HG03066 (cell line): ENCODE measurements at regions not wholly inside any gene's neighbourhood (a gene's known extent, or its start where the extent isn't known, plus 50 kb on each side); places are given as distances from the start of the nearest gene placed in this dataset.

Experiments
- ATAC-seq: cut with Tn5 transposase; IDR thresholded peaks from one replicate; pipeline ENCODE4 v1.9.1; 2021; ENCODE audit warnings: low read depth; ENCODE audit not compliant: unreplicated experiment

DNA sequence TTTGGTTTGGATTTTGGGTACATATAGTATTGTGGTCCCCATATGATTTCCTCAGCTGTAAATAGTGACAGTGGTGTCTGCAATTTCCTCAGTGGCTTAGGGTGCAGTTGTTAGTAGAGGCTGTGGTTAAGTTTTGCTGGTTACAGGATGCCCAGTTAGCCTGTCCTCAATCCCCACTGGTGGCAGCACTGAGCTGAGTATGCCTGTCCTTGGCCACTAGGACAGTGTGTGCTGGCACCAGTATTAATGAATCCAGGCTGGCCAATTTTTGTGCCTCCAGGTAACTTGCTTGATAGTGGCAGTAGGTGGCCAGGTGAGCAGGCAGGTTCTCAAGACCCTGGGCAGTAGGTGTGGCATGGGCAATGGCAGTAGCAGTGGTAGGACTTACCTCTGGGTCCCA lies 973.1 kb downstream of the TMEM182 start:
- ATAC-seq: no peak

DNA sequence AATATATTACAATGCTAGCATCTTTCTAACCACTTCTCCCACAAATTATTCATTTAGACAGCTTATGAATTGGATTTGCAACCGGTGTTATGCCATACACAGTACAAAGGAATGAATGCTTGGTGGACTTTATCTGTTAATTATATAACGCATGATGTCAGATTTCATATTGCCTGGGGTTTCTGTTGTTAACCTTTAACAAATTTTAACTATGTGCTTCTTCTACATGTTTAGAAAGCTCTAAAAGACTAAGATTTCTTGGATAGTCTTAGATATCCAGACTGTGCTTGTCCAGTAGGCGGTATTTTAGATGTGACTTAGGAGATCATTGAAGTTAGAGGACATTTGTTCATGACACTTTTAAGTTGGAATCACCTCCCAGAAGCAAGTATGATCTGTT lies 976.3 kb downstream of the TMEM182 start:
- ATAC-seq: no peak

DNA sequence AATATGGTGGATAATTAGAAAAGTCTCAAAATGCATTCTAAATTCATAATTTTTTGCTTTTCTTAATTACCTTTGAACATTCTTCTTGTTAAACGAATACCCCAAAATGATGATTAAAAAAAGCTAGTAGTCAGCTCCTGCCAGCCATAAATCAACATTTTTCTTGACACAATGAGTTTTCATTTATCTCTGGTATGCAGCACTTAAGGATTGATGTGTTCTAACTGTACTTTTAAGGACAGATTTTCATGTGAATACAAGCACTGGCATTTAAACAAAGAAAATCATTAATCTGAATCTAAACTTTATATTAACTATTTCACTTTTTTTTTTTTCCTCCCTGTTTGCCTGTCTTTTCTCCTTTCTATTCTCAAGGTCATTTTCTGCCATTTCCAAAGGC lies 976.8 kb downstream of the TMEM182 start:
- no peak for ATAC-seq

DNA sequence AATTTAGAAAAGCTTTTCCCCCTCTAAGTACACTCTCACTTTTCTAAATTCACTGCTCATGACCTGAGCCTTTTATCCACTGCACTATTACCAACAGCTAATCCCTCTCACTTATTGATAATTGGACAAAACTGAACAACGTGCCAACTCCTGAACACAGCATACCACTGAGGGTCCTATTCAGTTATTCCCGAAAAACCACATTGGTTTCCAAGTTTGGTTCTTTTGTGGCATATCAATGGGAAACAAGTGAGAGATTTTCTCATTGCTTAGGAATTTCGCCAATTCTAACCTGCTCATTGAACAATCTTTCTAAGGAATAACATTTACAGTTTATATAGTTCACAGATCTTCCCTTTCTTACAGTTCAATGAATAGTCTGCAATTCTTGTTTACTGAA lies 977.4 kb downstream of the TMEM182 start:
- no peak for ATAC-seq

DNA sequence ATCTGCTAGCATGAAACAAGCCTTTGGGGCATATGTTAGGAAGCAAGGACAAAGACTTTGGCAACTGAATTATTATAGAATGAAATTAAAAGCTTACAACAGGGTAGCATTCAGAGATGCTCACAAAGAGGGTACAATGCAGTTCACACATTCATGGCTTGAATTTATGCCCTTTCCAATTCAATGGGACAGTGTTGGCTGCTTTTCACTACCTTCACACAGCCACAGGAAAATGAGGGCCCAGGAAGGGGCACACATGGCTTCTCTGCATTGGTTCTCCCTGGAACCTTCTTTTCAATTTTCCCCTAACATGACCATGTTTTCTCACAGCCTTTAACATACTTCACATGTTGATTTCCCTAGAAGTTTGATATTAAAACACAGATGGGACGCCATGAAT lies 978.1 kb downstream of the TMEM182 start:
- ATAC-seq: no peak

DNA sequence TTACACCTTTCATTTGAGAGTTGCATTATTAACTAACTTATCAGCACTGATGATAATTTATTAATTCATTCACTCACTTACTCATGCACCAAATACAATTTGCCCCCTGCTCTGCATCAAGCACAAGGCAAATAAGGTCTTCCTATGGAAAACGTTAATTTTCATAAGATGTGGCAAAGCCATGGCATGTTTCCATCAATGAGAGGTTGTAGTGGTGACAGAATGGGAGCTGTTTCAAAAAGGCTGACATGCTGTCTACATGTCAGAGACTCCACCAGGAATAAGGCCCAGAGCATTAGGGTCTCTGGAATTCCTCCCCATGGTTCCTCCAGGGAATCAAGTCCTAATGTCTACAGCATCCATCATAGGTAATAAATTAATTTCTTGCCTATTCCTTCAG lies 978.8 kb downstream of the TMEM182 start:
- no peak for ATAC-seq

DNA sequence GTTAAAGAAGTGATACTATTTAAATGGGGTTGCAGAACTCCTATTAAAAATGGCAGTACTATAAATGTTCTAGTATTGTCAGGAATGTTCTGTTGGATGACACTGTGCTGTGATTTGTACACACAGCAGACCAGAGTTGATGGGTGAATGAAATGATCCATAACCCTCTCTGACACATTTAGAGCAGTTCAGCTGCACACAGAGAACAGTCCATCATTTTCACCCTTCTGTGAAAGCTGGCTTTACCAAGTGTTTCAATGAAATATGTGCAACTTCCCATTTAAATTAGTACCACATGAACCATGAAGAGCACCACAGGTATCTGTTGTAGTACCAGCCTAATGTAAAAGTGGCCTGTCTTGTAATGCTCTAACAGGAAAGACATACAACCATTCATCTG lies 981.4 kb downstream of the TMEM182 start:
- ATAC-seq: no peak

DNA sequence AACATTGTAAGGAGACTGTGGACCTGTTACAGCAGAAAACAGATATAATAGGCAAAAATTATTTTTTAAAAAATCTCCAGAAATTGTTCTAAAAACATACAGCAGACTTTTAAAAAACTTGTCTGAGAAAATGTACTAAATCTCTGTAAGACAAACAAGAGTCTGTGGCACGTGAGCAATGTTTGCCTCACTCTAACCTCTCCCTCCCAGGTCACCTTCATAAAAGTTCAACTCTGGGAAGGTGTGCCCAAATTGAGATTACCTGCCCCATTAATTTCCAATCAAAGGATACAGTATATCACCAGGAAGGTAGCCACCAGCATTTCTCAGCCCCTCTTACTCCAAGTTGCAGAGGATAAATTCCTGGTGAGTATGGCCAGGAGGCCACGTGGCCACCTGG lies 992.7 kb downstream of the TMEM182 start:
- no peak for ATAC-seq

DNA sequence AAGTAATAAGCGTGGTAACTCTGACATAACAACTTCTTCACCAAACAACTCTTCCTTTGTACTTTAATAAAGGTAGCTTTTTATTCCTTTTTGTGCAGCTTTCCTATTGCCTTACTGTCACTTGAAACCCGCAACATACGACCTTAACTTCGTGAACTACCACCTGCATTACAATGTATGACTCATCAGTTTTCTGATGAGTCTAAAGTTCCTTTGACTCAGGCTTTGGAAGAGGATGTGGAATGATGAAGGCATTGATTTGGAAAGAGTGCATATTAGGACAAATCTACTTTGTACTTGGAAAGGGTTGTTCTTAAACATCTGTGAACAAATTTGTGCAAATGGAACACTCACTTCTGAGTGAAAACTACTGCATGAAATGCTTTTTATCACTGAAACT lies 1012.1 kb downstream of the TMEM182 start:
- no peak for ATAC-seq

DNA sequence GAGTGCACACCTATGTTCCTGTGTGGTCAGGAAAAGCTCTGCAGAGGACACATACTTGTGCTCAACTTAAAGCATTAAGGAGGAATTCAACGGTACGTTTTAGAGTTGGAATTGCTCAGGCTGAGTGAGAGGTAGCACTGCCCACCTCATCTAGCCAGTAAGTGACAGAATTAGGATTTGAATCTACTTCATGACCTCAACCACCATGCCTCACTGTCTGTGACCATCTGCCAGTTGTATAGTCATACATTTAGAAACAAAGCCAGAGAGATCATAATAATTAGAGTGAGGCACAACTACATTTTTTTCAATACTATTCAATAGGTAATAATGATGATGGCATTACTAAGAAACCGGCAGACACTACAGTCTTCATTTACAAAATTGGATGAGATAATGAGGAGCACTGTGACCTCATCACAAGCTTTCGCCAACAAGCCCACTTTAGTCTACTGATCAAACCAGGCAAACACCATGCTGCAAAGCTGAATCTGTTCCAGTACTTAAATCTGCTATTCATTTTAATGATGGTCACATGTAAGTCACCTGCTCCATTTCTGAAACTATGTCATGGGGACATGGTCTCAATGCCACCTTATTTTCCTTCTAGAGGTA lies 1018.4 kb downstream of the TMEM182 start:
- no peak for ATAC-seq

DNA sequence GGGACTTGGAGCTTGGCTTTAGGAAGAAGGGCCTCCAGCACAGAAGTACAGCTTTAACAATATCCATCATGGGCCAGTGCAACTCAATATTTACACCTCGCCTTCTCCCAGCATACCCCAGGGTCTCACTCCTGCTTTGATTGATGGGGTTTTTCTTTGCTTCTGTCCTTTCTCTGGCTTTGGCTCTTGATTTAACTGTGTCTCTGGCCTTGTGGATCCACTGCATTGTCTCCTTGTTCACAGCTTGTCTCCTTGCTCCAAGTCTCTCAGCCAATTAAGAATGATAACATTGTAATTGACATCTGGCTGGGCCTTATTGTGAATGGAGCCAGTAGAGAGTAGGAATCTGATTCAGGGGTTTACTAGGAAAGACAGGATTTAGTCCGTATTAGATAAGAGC lies 1019.5 kb downstream of the TMEM182 start:
- no peak for ATAC-seq

DNA sequence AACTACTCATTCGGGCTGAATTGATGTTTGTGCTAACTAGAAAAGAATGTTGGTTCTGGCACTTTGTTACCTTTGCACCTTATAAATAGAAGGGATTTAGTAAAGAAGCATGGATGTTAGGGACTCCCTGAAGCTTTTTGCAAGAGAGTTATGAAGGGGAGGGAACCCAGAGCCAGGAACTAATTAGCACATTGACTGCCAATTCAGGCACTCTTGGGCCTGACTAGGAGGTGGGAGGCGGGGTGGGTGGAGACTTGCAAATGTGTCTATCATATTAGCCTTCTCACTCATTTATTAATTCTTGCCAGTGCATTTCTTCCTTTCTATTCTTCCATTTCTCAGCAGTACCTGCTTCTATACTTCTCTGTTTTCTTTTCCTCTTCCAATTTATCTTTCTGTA lies 1022.4 kb downstream of the TMEM182 start:
- ATAC-seq: no peak

DNA sequence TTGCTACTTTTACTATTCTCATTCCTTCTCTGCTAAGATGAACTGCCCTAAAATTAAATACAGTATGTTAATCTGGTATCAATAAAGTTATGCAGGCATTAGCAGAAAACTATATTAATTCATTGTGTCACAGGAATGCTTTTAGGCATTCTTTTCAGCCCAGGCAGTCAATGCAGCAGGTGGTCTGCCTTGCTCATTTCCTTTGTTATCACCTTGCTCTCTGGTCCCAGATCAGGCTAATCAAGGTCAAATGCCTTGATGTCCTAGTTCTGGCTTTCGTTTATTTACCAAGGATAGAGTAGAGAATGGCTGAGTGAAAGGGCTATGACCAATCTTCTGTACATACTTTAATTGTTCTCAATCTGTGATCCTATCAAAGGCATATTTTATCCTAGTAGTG lies 1023.6 kb downstream of the TMEM182 start:
- ATAC-seq: no peak

DNA sequence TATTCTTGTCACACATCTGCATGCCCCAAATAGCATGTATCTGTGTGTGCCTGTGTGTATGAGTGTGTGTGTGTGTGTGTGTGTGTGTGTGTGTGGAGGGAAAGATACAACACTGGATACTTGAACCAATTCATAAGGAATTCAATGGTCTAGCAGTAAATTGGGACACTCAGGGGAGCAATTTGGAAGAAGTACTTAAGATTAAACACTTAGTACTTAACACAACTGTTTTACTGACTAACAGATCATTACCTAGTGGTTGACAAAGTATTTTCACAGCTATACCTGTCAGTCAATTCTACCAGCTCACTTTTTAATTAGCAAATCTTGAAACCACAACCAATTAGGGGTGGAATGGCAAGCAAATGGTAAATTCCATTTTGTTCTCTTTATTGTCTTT lies 1024.1 kb downstream of the TMEM182 start:
- ATAC-seq: no peak

DNA sequence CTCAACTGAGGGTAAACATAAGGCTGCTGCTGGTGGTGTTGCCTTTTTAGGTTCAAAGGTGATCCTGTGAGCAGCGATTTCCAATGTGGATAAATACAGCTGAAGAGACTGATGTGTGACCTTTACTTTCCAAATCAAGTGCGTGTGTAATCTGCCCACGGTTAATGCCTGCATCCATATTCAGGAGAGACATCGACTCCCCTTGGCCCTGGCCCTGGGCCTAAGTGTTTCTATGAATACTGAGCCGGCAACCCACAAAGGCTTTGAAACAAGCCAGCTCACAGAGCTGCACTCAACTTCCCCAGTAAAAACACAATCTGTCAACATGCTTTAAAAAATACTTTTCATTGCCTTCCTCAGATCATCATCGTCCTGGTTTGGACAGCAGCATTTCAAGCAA lies 1026.6 kb downstream of the TMEM182 start:
- no peak for ATAC-seq

DNA sequence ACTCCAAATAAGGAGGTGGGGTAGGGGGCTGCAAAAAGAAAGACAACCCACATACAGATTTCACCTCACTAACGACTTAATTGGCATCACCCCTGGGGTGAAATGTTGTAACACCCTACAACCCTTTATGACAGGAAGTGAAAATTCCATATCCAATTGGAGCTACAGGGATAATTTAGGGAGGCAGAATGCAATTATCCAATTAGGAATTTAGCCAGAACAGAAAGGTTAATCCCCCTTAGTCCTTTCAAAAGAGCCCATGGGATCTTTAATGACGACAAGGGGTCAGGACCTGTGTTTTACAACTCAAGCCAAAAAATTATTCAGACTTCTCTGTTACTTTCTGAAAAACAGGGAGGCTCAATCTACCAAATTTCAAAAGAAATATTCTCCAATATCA lies 1027.1 kb downstream of the TMEM182 start:
- ATAC-seq: no peak

DNA sequence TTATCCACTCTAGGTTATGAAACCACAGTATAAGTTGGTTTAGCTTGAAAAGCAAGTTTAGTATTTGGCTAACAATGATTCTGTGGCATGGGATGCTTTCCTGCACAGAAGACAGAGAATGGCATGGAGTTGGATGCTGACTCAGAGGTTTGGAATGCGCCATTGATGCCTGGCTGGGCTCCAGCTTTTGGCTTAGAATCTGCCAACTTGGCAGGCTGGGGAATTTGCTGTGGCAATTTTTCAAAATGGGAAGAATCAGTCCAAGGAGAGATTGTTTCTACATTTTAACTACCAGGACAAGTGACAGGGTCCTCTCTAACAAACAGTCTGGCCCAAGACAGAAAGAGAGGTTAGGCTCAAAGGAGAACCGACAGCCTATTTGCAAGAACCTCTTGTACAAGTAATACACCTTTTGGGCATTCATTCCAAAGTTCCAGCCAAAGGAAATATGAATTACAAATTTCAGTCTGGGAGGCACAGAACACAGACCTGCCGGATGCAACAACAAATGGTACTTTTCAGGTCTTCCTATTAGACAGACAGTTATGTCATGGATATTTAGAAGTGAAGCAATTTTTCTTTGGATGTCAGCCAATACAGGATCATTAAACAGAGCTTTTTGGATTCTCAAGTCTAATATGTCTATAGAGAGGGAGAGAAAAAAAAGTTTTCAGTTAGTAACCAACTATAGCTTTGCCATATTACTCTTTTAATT lies 1027.7 kb downstream of the TMEM182 start:
- no peak for ATAC-seq

DNA sequence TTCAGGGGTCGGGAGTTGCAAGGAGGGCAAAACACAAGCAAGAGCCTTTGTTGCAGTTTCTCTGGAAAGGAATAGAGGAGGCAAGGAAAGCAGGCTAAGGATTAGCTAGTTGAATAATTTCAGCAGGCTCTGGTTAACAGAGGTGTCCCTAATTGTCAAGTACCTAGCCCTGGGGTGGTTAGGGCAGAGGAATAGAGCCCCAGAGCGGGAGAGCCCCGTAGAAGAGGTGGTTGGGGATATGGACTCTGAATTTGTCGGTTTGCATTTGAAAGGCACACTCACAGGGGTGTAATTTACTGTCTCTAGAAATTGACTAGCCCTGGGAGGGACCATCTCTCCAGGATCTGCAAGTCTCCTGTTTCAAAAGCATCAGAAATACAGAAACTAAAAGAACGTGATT lies 1030.2 kb downstream of the TMEM182 start:
- ATAC-seq: no peak

DNA sequence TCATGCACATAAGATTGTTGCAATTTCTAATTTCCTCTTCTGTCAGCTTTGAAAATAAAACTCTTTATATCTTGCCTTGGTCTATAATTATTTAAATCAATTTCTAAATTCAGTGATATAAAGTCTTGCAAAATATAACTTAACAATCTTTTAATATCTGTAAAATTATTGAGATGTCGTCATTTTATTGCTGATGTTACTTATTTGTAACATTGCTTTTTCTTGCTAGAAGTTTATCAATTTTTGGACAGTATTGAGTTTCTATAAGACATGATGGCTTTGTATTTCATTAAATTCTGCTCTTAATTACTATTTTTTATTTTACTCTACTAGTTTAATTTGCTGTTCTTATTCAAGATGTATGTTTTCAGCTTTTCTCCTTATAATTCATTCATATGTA lies 1036.5 kb downstream of the TMEM182 start:
- ATAC-seq: no peak

DNA sequence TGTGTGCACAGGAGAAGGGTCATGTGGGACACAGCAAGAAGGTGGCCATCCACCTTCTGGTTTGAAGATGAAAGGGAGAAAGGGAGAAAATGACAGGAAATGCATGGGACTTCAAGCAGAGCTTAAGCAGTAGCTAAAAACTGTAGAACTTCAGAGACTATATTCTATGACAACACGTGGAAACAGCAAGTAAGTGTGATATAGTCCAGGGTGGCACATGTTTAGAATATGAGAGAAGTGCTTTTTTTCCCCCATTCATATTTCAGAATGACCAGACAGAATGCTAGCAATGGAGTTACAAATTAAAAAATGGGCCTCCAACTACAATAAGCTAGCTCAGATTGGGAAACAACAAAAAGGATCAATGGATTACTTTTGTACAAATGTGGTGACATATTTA lies 1042.2 kb downstream of the TMEM182 start:
- ATAC-seq: no peak

DNA sequence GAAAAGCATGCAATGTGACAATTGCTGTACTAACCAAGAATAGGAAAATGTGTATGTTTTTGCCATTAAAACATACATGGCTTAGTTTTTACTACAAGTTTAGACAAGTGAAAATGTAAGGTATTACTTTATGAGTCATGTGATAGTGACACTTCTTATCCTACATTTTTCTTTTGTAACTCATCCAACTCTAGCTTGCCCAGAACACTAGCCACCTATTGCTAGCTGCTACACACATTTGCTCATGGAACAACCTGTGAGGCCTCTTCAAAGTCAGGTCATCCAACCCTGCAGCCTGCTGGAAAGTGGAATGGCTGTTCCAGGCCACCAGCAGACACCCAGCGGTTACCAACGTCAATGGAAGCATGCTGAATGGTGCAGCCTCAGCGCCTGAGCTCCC lies 1043.9 kb downstream of the TMEM182 start:
- no peak for ATAC-seq

DNA sequence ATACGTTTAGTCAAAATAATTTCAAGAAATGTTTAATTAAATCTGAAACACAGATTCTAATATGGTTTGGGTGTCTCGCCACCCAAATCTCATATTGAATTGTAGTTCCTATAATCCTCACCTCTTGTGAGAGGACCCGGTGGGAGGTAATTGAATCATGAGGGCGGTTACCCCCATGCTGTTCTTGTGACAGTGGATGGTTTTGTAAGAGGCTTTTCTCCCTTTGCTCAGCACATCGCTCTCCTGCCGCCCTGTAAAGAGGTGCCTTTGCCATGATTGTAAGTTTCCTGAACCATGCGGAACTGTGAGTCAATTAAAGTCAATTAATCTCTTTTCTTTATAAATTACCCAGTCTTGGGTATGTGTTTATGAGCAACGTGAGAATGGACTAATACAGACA lies 1045.1 kb upstream of the POU3F3 start:
- no peak for ATAC-seq

DNA sequence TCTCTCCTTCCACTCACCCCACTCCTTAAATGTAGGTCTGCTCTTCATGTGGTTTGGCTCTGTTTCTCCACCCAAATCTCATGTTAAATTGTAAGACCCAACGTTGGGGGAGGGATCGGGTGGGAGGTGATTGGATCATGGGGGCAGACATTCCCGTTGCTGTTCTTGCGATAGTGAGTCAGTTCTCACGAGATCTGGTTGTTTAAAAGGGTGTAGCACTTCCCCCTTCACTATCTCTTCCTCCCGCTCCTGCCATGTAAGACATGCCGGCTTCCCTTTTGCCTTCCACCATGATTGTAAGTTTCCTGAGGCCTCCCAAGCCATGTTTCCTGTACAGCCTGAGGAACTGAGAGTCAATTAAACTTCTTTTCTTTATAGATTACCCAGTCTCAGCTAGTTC lies 1044.5 kb upstream of the POU3F3 start:
- no peak for ATAC-seq
